ENCODE measurements at regions not wholly inside any gene's neighbourhood (a gene's known extent, or its start where the extent isn't known, plus 50 kb on each side); places are given as distances from the start of the nearest gene placed in this dataset.

DNA sequence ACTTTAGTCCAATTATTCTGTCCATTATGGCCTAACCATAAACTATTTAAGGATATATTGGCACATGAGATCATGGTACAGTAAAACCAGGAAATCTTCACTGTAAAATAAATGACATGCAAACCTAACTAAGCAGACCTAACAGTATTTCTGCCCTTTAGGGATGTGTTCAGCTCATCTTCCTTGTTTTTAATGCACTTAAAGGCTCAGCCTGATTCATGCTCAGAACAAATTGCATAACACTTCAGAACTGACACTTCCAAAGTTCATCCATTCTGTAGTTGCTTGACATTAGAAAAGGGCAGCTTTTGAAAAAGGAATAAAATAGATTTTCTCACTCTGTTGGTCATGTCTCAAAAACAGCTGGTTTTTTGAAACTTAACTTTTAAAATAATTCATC, 708.5 kb downstream of the C12orf50 start:
- DNase-seq: no peak

DNA sequence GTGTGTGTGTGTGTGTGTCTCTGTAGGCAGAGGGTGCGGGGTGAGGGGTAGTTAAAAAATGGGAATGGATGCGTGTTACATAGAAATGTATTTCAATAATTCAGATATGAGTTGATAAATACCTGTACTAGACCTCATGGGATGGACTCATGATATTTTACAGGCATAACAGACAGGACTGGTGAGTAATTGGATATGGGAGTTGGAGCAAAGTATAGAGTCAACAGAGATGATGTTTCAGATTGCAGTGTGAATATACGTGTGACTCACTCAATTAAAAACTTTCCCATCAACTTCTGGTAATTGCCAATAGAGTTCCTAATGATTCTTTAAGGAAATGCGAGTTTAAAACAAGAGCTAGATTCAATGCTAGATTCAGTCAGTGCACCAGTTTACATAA, 711.9 kb downstream of the C12orf50 start:
- DNase-seq: no peak

DNA sequence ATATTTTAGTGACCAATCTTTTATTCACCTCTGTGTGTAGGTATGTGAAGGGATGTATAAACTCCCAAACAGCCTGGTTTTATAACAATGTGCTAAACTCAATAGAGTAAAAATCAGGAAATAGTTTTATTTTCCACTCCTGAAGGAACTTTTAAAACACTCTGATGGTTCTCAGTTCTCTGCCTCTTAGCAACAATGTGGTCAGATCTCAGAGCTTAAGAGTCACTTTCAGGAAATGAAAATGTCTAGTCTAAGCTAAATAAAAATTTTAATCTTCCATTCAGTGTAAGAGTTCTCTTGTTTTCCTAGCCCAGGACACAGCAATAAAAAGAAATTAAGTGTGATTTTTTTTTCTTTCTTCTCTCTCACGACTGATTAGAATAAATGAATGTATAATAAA, 718.0 kb downstream of the C12orf50 start:
- no peak for DNase-seq

DNA sequence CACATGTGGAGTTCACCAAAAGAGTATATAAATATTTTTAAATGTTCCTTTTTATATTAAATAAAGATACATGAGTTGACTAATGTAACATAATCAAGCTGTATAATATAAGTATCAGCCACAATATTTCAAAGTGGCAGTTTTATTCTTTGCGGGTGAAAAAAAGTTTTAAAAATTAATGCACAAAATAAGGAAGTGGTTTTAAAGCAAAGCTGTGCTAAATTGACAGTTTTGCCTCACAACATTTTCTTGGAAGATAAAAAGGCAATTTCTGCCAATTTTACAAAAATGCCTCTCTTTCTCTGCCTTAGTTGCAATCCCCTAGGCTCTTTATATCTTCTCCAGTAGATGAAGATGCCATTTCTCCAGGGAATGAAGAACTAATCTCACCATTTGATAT, 719.1 kb downstream of the C12orf50 start:
- DNase-seq: no peak

DNA sequence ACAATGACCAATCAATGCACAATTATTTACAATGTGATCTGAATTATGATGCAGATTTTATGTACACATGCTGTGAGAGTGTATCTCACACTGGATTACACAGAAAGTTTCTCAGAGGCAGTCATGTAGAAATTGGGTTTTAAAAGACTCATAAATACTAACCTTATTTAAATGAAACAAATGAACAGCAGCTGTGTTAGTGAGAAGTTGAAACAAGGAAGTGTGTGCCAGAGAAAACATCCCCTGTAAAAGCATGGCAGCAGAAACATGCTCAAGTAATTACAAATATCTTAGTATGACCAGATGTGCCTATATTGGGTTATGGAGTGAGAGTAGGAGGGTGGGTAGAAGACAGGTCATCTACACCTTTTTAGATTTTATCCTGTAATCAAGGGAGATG, 723.7 kb downstream of the C12orf50 start:
- no peak for DNase-seq

DNA sequence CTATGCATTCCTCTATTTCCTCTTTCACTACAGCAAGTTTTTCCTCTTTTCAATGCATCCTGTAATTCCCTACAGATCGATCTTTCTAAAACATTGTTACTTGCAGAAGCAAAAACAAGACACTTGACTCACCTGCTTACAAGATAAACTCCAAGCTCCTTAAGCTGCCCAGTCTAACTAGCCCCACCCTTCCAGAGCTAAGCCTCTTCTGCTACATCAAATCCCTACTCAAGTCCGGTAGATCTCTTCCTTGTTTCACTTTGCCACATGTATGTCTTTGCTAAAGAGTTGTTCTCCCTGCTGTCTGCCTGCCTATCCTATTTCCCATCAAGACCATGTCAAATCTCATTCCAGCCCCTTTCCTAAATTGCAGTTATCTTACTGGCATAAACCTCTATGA, 724.8 kb downstream of the C12orf50 start:
- DNase-seq: no peak

DNA sequence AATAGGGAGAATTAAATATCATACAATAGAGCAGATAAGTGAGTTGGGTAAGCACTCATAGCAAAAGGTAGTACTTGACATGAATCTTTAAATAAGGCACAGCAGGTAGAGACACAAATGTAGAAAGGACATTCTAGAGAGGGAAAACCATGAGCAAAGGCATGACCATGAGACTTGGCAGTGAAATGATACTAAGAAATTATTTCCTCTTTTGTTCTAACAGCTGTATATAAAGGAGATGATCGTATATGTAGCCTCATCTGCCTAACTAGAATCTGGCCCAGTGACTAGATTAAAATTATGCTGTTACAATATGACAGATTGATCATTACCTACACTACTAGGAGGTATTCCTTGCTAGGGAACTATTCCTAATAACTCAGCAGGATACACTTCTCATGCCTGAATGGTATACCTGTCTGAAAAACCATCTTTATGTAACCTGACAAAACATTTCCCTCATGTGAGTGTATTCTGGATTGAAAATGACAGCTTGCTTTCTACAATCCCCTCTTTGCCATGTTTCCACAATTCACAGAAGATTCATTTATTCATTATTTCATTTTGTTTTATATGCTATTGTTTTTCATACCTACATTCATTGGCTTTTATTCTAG, 725.7 kb downstream of the C12orf50 start:
- no peak for DNase-seq

DNA sequence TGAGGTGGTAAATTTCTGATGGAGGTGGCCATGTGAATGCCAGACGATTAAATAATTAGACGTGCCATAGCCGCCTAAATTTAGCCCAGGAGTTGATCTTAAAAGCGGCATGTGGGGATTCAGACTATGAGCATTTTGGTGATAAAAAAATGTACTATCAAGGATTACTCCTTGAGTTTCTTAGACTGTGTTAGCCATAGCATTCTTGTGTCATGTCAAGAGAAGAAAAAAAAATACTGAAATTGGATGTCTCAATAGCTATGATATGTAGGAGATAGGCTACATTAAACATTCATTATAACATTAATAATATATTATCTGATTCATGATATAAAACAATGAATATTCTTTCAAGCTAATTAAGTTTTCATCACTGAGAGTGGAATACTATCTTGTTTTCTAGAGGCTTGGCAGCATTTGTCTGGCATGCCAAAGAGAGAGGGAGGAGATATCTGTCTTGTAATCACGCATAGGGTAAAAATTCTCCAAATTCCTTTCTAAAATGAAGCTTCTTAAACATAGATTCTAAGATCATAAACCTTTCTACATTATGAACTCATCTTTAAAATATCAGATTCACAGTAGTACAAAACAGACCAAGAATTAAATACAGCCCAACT, 727.0 kb downstream of the C12orf50 start:
- no peak for DNase-seq

DNA sequence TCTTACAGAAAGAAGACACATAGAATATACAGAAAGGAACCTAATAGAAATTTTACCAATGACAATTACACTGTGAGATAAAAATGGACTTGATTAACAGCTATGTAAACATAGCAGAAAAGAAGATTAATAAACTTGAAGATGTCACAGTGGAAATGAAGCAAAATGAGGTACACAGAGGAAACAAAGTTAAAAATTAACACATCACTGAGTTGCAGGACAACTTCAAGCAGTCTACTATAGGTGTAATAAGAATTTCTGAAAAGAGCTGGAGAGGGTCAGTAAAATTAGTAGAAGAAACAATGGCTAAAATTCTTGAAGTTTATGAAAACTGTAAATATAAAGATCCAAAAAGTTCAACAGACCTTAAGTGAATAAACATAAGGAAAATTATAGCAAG, 738.7 kb downstream of the C12orf50 start:
- no peak for DNase-seq

DNA sequence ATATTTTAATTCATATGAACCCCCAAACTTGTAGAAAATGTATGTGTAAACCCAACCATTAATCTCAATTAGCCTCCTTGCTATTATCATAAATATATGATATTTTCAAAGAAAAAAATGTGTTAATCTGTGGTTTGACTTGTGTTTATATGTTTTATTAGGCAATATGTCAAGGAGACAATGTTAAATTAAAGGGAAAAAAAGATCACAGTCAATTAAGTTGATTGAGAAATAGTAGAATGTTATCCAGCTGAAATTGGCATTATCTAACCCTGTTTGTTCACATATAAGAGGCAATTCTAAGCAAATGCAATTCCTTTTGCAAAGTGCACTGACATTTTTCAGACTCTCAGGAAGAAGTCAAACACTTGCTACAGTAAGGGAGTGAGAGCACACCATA, 745.3 kb downstream of the C12orf50 start:
- DNase-seq: no peak

DNA sequence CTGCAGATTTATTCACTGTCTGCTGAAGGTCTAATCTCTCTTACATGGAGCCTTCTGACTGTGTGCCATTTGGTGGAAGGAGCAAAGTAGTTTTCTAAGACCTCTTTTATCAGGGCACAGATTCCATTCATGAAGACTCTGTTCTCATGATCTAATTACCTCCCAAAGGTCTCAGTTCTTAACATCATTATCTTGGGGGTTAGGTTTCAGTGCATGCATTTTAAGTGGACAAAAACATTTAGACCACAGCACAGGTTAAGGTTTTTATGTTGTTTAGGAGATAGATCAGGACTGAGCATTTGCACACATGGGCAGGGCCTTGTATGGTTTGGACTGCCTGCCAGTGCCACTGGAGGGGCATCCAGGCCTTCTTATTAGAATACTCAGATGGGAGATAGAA, 746.1 kb downstream of the C12orf50 start:
- no peak for DNase-seq

DNA sequence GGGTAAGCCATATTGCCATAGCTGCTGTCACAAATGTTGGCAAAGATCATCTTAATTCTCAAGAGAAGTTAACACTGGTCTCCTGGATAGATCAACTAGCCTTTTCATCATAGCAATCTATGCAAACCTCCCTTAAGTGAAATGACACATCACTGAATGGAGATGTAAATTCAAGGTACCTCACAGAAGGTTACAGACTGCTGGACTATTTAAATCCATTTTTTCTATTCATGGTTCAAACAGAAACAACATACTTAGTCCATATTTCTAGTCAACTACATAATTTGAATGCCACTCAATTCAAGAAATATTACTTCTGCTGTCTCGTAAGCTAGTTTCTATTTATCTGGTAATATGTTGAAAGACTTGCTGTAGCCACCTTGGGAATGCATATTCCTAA, 748.3 kb downstream of the C12orf50 start:
- DNase-seq: no peak

DNA sequence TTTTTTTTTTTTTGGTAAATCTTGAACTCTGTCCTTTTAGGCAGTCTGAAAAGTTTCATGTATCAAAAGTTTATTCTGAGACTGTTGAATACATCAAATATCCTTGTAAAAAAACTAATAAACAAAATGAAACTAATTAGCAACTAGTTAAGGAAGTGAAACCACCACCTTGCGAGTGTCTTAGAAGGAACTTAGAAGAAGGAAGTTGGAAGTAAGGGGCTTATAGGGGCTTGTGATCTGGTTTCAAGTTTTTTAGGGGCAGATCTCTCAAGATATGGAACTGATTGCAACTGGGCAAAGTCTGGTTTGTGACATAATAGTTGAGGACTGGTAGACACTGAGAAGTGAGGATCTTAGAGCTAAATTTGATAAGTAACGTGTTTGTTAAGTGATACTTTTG, 748.8 kb downstream of the C12orf50 start:
- DNase-seq: no peak

DNA sequence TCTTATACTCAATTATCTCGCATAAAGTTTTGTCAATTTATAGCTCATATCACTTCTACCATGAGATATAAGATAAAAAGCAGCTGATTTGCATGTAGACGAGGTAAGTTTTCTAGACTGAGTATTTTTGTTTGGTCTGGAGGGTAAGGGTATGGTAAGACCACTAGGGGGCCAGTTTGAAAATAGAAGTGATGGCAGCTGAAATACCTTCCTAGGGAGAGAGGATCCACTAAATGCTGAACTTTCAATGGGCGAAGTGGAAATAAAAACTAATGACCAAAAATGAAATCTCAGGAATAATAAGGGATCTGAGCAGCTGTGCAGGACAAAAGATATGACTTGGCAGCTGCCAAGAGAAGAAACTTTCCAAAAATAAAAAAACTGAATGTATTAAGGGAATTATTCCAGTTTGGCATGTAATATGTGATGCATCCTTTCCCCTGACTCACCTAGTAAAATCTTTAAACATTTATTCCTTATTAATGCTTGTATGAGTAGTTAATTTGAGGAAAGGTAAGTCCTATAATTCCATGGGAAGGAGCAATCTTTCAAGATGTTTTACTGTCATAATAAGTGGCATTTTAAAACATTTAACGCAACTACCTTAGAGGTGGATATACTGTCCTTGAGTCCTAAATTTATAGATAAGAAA, 754.5 kb downstream of the C12orf50 start:
- DNase-seq: no peak

DNA sequence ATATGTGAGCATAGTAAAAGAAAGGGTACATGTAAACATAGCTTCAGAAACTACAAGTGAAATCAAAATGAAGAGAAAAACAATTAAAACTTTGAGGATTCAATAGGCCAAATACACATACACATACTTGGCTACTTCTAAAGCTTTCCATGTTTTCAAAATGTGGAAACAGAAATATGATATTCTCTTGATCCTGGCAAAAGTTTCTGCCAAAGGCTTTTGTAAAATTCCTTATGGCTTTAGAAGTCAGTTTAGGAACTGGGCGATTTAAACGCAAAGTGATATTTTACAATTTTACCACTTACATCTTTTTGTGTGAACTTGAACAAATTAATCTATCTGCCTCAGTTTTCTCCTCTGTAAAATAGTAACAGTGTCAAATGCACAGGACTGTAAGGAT, 756.4 kb downstream of the C12orf50 start:
- DNase-seq: no peak

DNA sequence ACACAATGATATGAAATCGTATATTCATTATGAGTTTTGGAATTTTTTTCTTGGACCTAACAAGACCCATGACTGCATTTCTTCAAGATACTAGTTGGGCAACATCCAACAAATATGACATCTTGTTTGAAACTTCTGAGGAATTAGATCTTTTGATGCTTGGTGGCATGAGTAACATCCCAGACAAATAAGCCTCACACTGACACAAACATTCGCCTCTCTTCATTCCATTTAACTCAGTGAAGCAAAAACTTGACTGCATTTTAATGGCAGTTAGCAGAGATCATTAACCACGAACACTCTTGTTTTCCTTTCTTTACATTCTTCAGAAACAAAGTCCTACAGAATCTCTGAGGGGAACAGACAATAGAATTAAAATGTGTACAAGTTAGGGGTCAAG, 758.3 kb downstream of the C12orf50 start:
- DNase-seq: no peak

DNA sequence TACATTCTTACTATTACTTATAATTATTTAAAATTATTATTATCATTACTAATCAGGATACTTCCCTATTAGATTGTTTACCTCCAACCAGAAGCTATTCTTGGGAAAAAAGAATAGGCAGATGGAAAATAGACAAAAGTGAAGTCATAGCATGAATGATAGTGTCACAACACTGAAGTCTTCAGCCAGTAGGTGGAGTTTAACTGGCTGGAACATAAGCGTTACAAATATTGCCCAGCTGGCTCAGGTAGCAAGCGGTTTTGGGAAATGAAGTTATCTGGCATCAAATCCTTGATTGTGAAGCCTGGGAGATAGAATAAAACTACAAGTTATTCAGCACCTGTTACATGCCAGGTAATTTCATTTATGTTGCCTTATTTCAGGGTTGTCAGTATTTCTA, 762.9 kb downstream of the C12orf50 start:
- no peak for DNase-seq

DNA sequence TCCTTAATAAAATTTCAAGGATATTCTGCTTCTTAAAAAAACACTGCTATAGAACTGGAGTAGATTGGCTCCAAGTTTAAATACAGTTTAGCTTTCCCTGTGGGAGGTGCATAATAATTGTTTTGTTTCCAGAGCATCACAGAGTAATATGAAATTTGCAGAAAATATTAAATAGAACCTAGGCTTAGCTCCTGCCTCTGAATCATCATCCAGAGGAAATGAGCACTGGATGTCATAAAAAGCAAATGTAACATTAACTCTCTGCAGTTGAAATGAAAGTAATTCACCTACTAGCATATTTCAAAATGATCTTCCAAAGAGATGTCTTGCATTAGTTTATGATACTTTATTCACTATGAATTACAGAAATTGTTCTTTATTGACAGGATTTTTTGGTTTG, 769.8 kb downstream of the C12orf50 start:
- no peak for DNase-seq

DNA sequence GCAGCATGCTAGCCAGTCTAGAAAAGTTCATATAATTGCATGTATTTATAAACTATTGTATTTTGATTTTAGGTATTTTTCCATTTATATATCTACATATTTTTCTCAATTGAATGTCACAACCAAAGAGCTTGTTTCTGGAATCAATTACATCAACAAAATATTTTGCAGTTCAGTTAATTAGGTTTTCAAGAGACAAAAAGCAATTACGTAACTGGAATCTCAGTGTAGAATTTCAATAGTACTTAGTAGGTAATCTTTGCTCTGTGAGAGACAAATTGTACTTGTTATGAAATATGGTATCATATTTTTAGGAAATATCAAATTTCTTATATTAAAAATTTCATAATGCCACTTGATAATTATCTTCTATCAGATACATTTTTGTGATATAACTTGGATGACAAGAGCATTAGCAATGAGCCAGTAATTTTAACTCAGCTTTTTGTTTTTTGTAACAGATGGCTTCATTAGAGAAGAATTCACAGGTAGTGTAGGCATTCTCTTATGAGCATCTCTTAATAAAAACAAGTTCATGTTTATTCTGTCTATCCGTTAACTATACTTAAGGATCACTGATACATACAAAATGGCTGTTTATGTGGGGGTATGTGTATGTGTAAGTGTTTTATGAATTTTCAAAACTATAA, 774.7 kb downstream of the C12orf50 start:
- no peak for DNase-seq

DNA sequence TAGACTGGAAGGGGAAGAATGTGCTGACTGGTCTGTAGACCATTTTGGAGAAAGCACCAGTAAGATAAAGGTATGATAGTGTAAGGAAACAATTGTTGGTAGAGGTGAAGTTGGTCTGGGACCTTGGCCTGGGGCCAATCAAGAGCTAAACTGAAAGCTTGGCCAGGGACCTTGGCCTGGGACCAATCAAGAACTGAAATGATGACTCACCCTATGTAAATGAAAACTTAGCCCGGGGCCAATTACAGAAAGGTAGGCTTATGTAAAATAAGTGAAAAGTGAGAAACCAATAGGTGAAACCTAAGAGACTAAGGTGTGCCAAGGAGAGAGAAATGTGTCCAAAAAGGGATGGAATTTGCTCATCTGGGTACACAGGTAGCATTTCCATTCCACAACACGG, 776.0 kb downstream of the C12orf50 start:
- no peak for DNase-seq

DNA sequence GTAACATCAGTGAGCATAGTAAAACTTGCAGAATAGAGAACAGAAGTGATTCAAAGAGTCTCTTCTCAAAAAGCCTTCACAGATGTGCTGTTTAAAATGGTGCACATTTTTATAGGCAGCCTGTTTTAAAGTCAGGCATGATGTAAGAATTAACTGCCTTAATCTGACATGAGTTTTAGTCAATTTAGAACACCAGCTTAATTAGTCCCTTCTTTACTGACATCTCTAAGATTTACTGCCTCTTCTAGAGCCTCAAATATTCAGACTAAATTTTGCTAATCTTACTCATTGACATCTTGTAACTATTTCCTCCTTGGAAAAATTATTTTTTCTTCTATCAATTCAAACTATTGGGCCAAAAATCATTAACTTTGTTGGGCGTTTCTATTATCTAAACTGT, 782.5 kb downstream of the C12orf50 start:
- no peak for DNase-seq

DNA sequence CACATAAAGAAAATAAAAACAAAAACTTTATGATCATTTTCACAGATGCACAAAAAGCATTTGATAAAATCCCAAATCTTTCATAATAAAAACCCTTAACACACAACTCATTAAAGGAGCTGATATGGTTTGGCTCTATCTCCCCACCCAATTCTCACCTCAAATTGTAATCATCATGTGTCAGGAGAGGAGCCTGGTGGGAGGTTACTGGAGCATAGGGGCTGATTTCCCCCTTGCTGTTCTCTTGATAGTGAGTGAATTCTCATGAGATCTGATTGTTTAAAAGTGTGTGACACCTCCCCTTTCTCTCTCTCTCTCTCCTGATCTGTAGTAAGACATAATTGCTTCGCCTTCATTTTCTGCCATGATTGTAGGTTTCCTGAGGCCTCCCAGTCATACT, 790.7 kb downstream of the C12orf50 start:
- DNase-seq: no peak

DNA sequence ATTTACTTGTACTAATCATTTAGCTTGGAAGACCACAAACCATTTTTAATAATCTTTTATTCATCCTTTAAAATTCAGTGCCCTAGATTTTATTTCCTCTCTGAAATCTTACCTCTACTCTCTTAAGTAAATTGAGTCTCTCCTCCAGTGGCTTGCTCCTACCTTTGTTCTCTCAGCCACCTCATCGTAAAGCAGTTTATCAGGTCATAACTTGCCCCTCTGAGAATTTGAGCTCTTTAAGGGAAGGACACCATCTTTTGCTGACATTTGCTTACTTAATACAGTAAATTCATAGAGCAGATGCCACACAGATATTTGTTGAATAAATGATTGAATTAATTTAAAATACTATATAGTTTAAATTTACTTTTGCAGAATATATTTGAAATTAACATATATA, 794.3 kb downstream of the C12orf50 start:
- DNase-seq: no peak

DNA sequence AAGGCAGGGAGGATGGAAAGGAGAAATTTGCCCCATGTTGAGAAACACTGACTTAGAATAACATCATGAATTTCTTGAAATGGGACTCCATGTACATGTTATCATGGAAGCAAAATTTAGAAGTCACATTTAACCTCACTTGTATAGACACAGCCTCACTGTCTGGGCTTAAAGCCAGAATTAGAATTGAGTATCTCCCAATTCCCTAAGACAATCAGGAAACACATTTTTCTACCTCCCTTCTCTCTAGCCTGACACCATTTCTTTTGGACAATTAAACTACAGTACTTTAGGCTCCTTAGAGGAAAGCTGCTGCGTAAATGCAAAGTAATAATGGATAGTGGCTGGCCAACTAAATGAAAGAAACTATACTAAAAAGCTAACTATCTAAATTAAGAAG, 795.5 kb downstream of the C12orf50 start:
- no peak for DNase-seq
